Motor neuron (in vitro differentiated cells): ENCODE measurements at regions not wholly inside any gene's neighbourhood (a gene's known extent, or its start where the extent isn't known, plus 50 kb on each side); places are given as distances from the start of the nearest gene placed in this dataset.
"Not testable (repeated sequence)": the region's sequence is repeated elsewhere in the genome, so short reads cannot be mapped to it uniquely, and the experiment has no call there.

ENCODE experiments used
- ATAC-seq, 8 experiments: fragments of 200-7000 bp; cut with Tn5 transposase; replicated peaks in 6 of 8; 2 replicates each; pipeline ENCODE4 v1.8.0; 2021; ENCODE audit warnings: mild to moderate bottlenecking in 8 of 8, moderate library complexity in 8 of 8
- H3K27ac ChIP-seq, 2 donors: fragments of 250-450 bp; sonication (Bioruptor Pico); 2 replicates each; pipeline ENCODE4 v1.9.0; 2021; ENCODE audit warnings: antibody characterized with exemption in 2 of 2, mild to moderate bottlenecking in 2 of 2, moderate library complexity in 1 of 2
- H3K4me1 ChIP-seq, 2 donors: fragments of 250-450 bp; sonication (Bioruptor Pico); replicated peaks in 1 of 2; 2 replicates each; pipeline ENCODE4 v1.6.1; 2021; ENCODE audit warnings: antibody characterized with exemption in 2 of 2, mild to moderate bottlenecking in 2 of 2, moderate library complexity in 1 of 2
- H3K4me3 ChIP-seq, 5 donors: fragments of 250-450 bp; sonication (Bioruptor Pico); 2 replicates each; pipeline ENCODE4 v1.9.0; 2021; ENCODE audit warnings: antibody characterized with exemption in 5 of 5, mild to moderate bottlenecking in 5 of 5, moderate library complexity in 4 of 5
- WGBS, 10 experiments: fragments of 450-650 bp; shearing (Covaris generic); methylation state at CpG; one replicate each; pipeline ENCODE4 v1.0.0; 2022; 5-methylcytosine and 5-hydroxymethylcytosine counted together
- in situ Hi-C, 9 experiments: fragments of 400-800 bp; cut with MboI; loops; one replicate each; pipeline ENCODE4 v1.15.0; 2021; ENCODE audit warnings: low sequenced_read_pairs in 9 of 9, low pct_unique_long_range_greater_than_20kb in 2 of 9; ENCODE audit not compliant: unreplicated experiment in 9 of 9

GRCh38 chr12:33605757-33606156 is 166.1 kb upstream of the SYT10 start:
- Histone ChIP-seq H3K4me1 (peaks cover 0 to 5% of the 10 kb centered on the region in 2 donors), H3K4me3 (no peak overlapping the region), H3K27ac (no peak overlapping the region)
- WGBS, 10 experiments: 0 to 93% (median 44%) methylated on average over 1 to 2 of the region's 2 CpGs; no CpG with 5 or more reads in 2 of the 10 experiments
- ATAC-seq: peak in 1 of 8 experiments; percentile 29
- in situ Hi-C loops: no loop called here

DNA sequence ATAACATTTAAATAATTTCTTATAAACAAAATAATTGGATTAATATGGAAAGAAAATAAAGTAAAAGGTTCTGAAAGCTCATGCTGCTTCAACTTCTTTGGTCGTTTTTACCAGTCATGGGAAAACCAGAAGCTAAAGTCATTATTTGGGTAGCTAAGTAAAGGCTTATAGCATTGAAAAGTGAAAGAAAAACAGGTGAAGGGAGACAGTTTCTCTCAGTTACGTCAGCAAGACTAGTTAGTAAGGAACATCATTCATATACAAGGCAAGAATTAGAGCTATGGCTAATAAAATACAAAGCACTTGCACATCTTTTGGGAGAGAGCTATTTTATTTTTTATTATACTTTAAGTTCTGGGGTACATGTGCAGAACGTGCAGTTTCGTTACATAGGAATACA is 170.3 kb upstream of the SYT10 start:
- no peak overlapping the region for H3K4me3 ChIP-seq
- no peak for ATAC-seq
- H3K4me1 ChIP-seq: no peaks in the 10 kb centered on the region
- WGBS, 10 experiments: 0 to 100% (median 71%) methylated on average over 1 to 4 of the region's 4 CpGs
- in situ Hi-C loops: no loop called here
- no peak overlapping the region for H3K27ac ChIP-seq

GRCh38 chr12:33614630-33615029 is 175.0 kb upstream of the SYT10 start:
- no peak for ATAC-seq
- in situ Hi-C loops: no loop called here
- 3 to 100% (median 69%) methylated on average over 1 to 3 of the region's 3 CpGs for WGBS, 10 experiments
- H3K4me1 ChIP-seq: no peaks in the 10 kb centered on the region
- H3K4me3 ChIP-seq: no peak overlapping the region
- no peak overlapping the region for H3K27ac ChIP-seq

DNA sequence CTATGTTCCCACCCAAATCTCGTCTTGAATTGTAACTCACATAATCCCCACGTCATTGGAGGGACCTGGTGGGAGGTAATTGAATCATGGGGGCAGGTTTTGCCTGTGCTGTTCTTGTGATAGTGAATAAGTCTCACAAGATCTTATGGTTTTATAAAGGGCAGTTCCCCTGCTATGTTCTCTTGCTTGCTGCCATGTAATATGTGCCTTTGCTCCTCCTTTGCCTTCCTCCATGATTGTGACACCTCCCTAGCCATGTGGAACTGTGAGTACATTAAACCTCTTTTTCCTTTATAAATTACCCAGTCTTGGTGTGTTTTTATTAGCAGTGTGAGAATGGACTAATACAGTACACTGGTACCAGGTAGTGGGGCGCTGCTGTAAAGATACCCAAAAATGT is 177.6 kb upstream of the SYT10 start:
- in situ Hi-C loops: no loop called here
- Histone ChIP-seq H3K4me3 (no peak overlapping the region), H3K27ac (no peak overlapping the region), H3K4me1 (no peaks in the 10 kb centered on the region)
- 5 to 97% (median 13%) methylated on average over 1 to 3 of the region's 3 CpGs; no CpG with 5 or more reads in 3 of the 10 experiments for WGBS, 10 experiments
- ATAC-seq: no peak

DNA sequence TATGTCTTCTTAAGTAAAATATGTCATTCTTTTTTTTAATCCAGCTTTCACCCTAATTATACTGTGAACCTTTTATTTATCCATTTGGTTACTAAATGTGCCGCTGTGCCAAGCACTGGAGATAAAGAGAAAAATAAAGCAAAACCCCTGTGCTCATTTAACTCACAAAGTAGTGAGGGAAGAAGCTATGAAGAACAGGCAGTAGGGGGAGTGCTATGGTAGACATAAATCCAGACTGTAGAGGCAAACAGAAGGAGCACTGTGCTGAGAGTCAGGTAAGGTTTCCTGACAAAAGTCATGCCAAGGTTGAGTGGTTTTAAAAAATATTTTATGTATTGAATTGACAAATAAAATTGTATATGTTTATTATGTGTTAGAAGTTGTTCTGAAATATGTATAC is 188.5 kb upstream of the SYT10 start:
- no peak overlapping the region for H3K27ac ChIP-seq
- H3K4me3 ChIP-seq: no peak overlapping the region
- in situ Hi-C loops: no loop called here
- 0 to 100% (median 100%) methylated on average over 1 of the region's 1 CpG; no CpG with 5 or more reads in 2 of the 10 experiments for WGBS, 10 experiments
- H3K4me1 ChIP-seq: no peaks in the 10 kb centered on the region
- no peak for ATAC-seq

- Histone ChIP-seq H3K4me3 (no peak overlapping the region), H3K4me1 (no peaks in the 10 kb centered on the region), H3K27ac (no peak overlapping the region)
- no peak for ATAC-seq
- WGBS, 10 experiments: 0 to 100% (median 76%) methylated on average over 1 to 3 of the region's 3 CpGs; no CpG with 5 or more reads in 2 of the 10 experiments
- in situ Hi-C loops: no loop called here
These were observed 194.9 kb upstream of the SYT10 start for GRCh38 chr12:33634544-33634943.

DNA sequence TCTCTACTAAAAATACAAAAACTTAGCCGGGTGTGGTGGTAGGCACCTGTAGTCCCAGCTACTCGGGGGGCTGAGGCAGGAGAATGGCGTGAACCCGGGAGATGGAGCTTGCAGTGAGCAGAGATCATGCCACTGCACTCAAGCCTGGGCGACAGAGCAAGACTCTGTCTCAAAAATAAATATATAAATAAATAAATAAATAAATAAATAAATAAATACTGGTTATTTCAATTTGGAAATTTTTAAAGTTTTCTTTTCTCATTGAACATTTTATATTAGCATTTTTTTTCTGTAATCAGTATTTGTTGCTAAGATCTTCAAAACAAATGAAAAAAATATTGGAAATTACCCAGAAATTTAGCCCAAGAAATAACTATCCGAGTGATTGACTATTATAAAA is 197.3 kb upstream of the SYT10 start:
- H3K27ac ChIP-seq, ATAC-seq, H3K4me1 ChIP-seq, H3K4me3 ChIP-seq, in situ Hi-C loops: not testable (repeated sequence)
- WGBS, 10 experiments: 6 to 100% (median 84%) methylated on average over 1 to 6 of the region's 6 CpGs

DNA sequence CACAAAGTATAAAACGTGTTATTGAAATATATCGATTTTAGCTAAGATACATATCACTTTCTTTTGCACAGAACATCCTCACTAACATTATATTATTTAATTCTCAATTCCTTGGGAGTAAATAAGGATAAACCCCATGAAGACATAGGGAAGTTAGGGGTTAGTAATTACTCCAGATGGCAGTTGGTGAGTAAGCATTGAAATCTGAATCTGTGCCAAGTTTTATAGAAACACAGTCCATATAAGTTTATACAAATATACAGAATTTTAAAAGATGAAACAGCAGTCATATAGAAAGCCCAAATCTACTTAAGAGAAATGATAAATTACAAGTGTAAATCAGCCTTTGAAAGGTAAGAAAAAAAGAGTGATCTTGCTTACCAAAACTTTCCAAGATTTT is 200.4 kb upstream of the SYT10 start:
- ATAC-seq: no peak
- in situ Hi-C loops: no loop called here
- no peak overlapping the region for H3K4me3 ChIP-seq
- H3K27ac ChIP-seq: no peak overlapping the region
- WGBS, 10 experiments: 0 to 100% (median 75%) methylated on average over 1 to 2 of the region's 2 CpGs; no CpG with 5 or more reads in 1 of the 10 experiments
- no peaks in the 10 kb centered on the region for H3K4me1 ChIP-seq

DNA sequence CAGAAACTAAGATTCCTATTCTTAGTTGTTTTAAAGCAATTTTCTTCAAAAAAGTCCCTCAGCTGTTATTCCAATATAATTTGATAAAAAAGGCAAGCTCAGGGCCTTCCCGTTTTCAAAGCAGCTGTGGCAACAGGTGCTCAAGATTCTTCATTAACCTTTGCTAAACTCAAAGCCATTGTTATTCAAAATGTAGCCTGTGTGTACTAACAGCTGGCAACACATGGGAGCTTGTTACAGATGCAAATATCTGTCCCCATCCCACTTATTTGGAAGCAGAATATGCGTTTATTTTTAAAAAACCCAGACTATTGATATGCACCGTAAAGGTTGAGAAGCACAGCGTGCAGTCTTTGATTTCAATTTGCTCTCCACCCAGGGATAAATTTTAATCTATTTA is 210.4 kb upstream of the SYT10 start:
- ATAC-seq: no peak
- Histone ChIP-seq H3K27ac (no peak overlapping the region), H3K4me1 (no peaks in the 10 kb centered on the region), H3K4me3 (no peak overlapping the region)
- in situ Hi-C loops: no loop called here
- 6 to 71% (median 40%) methylated on average over 1 to 4 of the region's 4 CpGs for WGBS, 10 experiments

- ATAC-seq: no peak
- Histone ChIP-seq H3K4me1 (no peaks in the 10 kb centered on the region), H3K4me3 (no peak overlapping the region), H3K27ac (no peak overlapping the region)
- in situ Hi-C loops: no loop called here
These were observed 211.2 kb upstream of the SYT10 start for GRCh38 chr12:33650832-33651231.

DNA sequence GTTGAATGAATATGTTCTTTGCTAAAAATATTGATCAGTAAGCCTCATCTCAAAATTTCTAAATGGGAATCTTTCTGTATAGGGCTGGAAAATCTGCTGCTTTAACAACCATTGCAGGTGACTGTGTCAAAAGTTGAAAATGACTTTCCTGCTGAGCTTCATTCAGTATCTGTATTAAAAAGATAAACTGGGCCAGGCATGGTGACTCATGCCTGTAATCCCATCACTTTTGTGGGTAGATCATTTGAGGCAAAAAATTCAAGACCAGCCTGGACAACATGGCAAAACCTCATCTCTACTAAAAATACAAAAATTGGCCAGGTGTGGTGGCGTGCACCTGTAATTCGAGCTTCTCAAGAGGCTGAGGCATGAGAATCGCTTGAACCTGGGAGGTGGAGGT is 213.7 kb upstream of the SYT10 start:
- no peaks in the 10 kb centered on the region for H3K4me1 ChIP-seq
- H3K4me3 ChIP-seq: no peak overlapping the region
- in situ Hi-C loops: no loop called here
- no peak overlapping the region for H3K27ac ChIP-seq
- WGBS, 10 experiments: 4 to 100% (median 80%) methylated on average over 1 to 3 of the region's 3 CpGs; no CpG with 5 or more reads in 2 of the 10 experiments
- no peak for ATAC-seq

DNA sequence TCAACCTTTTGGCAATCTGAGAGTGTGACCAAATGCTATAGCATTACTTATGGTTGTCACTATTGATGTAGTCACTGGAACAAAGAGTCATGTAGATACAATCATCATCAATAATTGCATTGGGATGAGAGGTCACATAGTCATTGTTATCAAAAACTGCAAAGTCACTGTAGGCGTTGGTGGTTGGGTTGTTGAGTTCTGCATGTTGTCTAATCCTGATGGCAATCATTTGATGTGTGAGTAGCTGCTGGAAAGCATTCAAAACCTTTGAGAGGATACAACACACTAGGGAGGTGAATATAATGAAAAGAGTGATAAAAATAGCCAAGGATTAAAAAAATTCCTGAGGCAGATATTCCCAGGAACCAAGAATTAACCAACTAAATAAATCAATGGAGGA is 214.7 kb upstream of the SYT10 start:
- no peak overlapping the region for H3K27ac ChIP-seq
- H3K4me3 ChIP-seq: no peak overlapping the region
- 0 to 100% (median 75%) methylated on average over 1 of the region's 1 CpG; no CpG with 5 or more reads in 3 of the 10 experiments for WGBS, 10 experiments
- no peak for ATAC-seq
- no peaks in the 10 kb centered on the region for H3K4me1 ChIP-seq
- in situ Hi-C loops: no loop called here

DNA sequence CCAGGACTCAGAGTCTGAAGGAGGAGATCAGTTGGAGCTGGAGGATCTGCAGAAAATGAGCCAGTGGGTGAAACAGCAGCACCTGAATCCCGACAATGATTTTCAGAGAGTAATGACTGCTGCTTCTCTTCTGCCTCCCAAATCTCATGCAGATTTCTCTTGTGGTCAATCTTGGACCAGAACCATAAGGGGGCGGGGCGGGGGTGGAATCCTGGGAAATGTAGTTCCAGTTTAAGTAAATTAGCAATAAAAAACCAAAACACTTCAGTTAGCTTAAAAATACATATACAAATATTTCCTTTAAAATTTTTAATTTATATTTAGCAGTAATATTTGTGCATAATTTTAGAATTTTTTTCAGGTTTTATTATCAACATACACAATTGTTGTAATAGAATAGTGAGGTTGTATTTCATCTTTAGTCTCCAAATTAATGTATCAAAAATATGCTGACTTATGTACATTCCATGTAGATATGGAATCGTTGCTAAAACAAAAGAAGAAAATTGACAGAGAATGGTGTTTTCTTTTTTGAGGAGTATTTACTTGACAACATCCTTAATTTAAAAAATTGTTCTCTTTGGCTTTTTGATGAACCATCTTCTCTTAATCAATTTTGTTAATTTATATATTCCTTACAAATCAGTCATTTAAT is 223.5 kb upstream of the SYT10 start:
- H3K4me1 ChIP-seq: no peaks in the 10 kb centered on the region
- no peak for ATAC-seq
- H3K4me3 ChIP-seq: no peak overlapping the region
- H3K27ac ChIP-seq: no peak overlapping the region
- in situ Hi-C loops: no loop called here
- 0 to 100% (median 66%) methylated on average over 1 to 4 of the region's 4 CpGs for WGBS, 10 experiments

GRCh38 chr12:33669349-33669748 is 229.7 kb upstream of the SYT10 start:
- WGBS, 10 experiments: 0 to 81% (median 45%) methylated on average over 1 to 2 of the region's 2 CpGs; no CpG with 5 or more reads in 2 of the 10 experiments
- H3K4me3 ChIP-seq: no peak overlapping the region
- H3K27ac ChIP-seq: no peak overlapping the region
- H3K4me1 ChIP-seq: peaks cover 0 to 11% of the 10 kb centered on the region in 2 donors
- ATAC-seq: no peak
- in situ Hi-C loops: no loop called here
